ENCODE measurements at regions not wholly inside any gene's neighbourhood (a gene's known extent, or its start where the extent isn't known, plus 50 kb on each side); places are given as distances from the start of the nearest gene placed in this dataset.

GRCh38 chr19:31057476-31057875 lies 291.8 kb downstream of the TSHZ3 start:
- H3K27ac ChIP-seq = no peak overlapping the region
- H3K4me1 ChIP-seq = no peaks in the 10 kb centered on the region
- WGBS, 2 donors = 18 to 32% methylated on average over 2 of the region's 2 CpGs
- TF ChIP-seq EP300 (IDR thresholded peaks at IDR 0.05) = no peak
- peaks cover 0 to 4% (median 0%) of the 10 kb centered on the region in 4 donors for H3K9me3 ChIP-seq
- no peaks in the 10 kb centered on the region for H3K27me3 ChIP-seq
- H3K4me3 ChIP-seq = no peak overlapping the region
- ATAC-seq (ENCODE audit: low FRiP score in 2 of 2) (no peak), DNase-seq (no peak)
- no peaks in the 10 kb centered on the region for H3K36me3 ChIP-seq

GRCh38 chr19:31055454-31055853 lies 293.8 kb downstream of the TSHZ3 start:
- Histone ChIP-seq H3K9me3 (peaks cover 0 to 1% (median 0%) of the 10 kb centered on the region in 4 donors), H3K4me1 (no peaks in the 10 kb centered on the region), H3K4me3 (no peak overlapping the region), H3K36me3 (no peaks in the 10 kb centered on the region), H3K27ac (no peak overlapping the region), H3K27me3 (no peaks in the 10 kb centered on the region)
- no peak for DNase-seq
- no peak for ATAC-seq (ENCODE audit: low FRiP score in 2 of 2)
- TF ChIP-seq POLR2AphosphoS5 (IDR thresholded peaks at IDR 0.05) (no peak), CTCF (IDR thresholded peaks at IDR 0.05) (no peak), POLR2A (IDR thresholded peaks at IDR 0.05) (no peak), EP300 (IDR thresholded peaks at IDR 0.05) (no peak)

- DNase-seq = no peak
- WGBS, 2 donors = 18 to 21% methylated on average over 3 of the region's 3 CpGs
- H3K4me1 ChIP-seq = no peaks in the 10 kb centered on the region
- H3K9me3 ChIP-seq = no peaks in the 10 kb centered on the region
- ATAC-seq (ENCODE audit: low FRiP score in 2 of 2) = peak in 1 of 2 donors; percentile 43
- H3K36me3 ChIP-seq = no peaks in the 10 kb centered on the region
- H3K27me3 ChIP-seq = no peaks in the 10 kb centered on the region
- TF ChIP-seq POLR2A (IDR thresholded peaks at IDR 0.05) = no peak
- no peak for TF ChIP-seq POLR2AphosphoS5 (IDR thresholded peaks at IDR 0.05)
- no peak for TF ChIP-seq EP300 (IDR thresholded peaks at IDR 0.05)
- TF ChIP-seq CTCF (IDR thresholded peaks at IDR 0.05) = peak in 3 of 6 experiments; percentile 10 to 24 (median 22)
- no peak overlapping the region for H3K4me3 ChIP-seq
- no peak overlapping the region for H3K27ac ChIP-seq
Measured at GRCh38 chr19:31054430-31054829, 294.8 kb downstream of the TSHZ3 start.

- ATAC-seq (ENCODE audit: low FRiP score in 2 of 2) (no peak), DNase-seq (no peak)
- Histone ChIP-seq H3K4me1 (no peaks in the 10 kb centered on the region), H3K4me3 (no peak overlapping the region), H3K27ac (no peak overlapping the region), H3K9me3 (no peaks in the 10 kb centered on the region), H3K36me3 (no peaks in the 10 kb centered on the region), H3K27me3 (no peaks in the 10 kb centered on the region)
- 84 to 87% methylated on average over 5 of the region's 5 CpGs for whole genome bisulfite sequencing, 2 donors
- TF ChIP-seq POLR2AphosphoS5 (IDR thresholded peaks at IDR 0.05) (no peak), CTCF (IDR thresholded peaks at IDR 0.05) (no peak), EP300 (IDR thresholded peaks at IDR 0.05) (no peak), POLR2A (IDR thresholded peaks at IDR 0.05) (no peak)
Measured at GRCh38 chr19:31049431-31049830, 299.8 kb downstream of the TSHZ3 start.

- ATAC-seq (ENCODE audit: low FRiP score in 2 of 2) (no peak), DNase-seq (no peak)
Measured at GRCh38 chr19:31046024-31046423, 303.2 kb downstream of the TSHZ3 start.

More at GRCh38 chr19:31046024-31046423, 303.2 kb downstream of the TSHZ3 start:
- 89 to 91% methylated on average over 2 of the region's 2 CpGs for WGBS, 2 donors
- no peaks in the 10 kb centered on the region for H3K27me3 ChIP-seq
- H3K27ac ChIP-seq = no peak overlapping the region
- H3K4me1 ChIP-seq = no peaks in the 10 kb centered on the region
- H3K4me3 ChIP-seq = no peak overlapping the region
- H3K9me3 ChIP-seq = no peaks in the 10 kb centered on the region
- TF ChIP-seq CTCF (IDR thresholded peaks at IDR 0.05) (no peak), POLR2A (IDR thresholded peaks at IDR 0.05) (no peak), POLR2AphosphoS5 (IDR thresholded peaks at IDR 0.05) (no peak), EP300 (IDR thresholded peaks at IDR 0.05) (no peak)
- no peaks in the 10 kb centered on the region for H3K36me3 ChIP-seq
